ENCODE measurements at regions not wholly inside any gene's neighbourhood (a gene's known extent, or its start where the extent isn't known, plus 50 kb on each side); places are given as distances from the start of the nearest gene placed in this dataset.

- Histone ChIP-seq H3K9me3 (peaks cover 0 to 6% (median 0%) of the 10 kb centered on the region in 4 donors), H3K4me3 (no peak overlapping the region), H3K27ac (replicated peaks in 1 of 4) (no peak overlapping the region), H3K36me3 (no peaks in the 10 kb centered on the region), H3K4me1 (peaks cover 0 to 1% (median 0%) of the 10 kb centered on the region in 4 donors), H3K27me3 (no peaks in the 10 kb centered on the region)
- TF ChIP-seq CTCF (IDR thresholded peaks at IDR 0.05) (no peak), POLR2A (IDR thresholded peaks at IDR 0.05; ENCODE audit: low read depth) (no peak), POLR2AphosphoS5 (IDR thresholded peaks at IDR 0.05) (no peak), EP300 (IDR thresholded peaks at IDR 0.05) (no peak)
- no peak for DNase-seq (ENCODE audit: extremely low spot score)
- intact Hi-C loops (cut with DNase I) = no loop called here
These were observed 942.4 kb downstream of the XPNPEP1 start for GRCh38 chr10:108980869-108981268.

GRCh38 chr10:108975459-108976058, 947.8 kb downstream of the XPNPEP1 start:
- Histone ChIP-seq H3K4me3 (no peak overlapping the region), H3K9me3 (peaks cover 0 to 6% (median 0%) of the 10 kb centered on the region in 4 donors), H3K4me1 (peaks cover 0 to 6% (median 0%) of the 10 kb centered on the region in 4 donors), H3K27me3 (no peaks in the 10 kb centered on the region), H3K27ac (replicated peaks in 1 of 4) (no peak overlapping the region), H3K36me3 (no peaks in the 10 kb centered on the region)
- TF ChIP-seq POLR2AphosphoS5 (IDR thresholded peaks at IDR 0.05) (no peak), POLR2A (IDR thresholded peaks at IDR 0.05; ENCODE audit: low read depth) (no peak), EP300 (IDR thresholded peaks at IDR 0.05) (no peak), CTCF (IDR thresholded peaks at IDR 0.05) (no peak)
- WGBS = 46% methylated on average over 3 of the region's 3 CpGs
- intact Hi-C loops (cut with DNase I) = no loop called here
- no peak for DNase-seq (ENCODE audit: extremely low spot score)

- H3K4me3 ChIP-seq = no peak overlapping the region
- no peaks in the 10 kb centered on the region for H3K36me3 ChIP-seq
- intact Hi-C loops (cut with DNase I) = no loop called here
- TF ChIP-seq CTCF (IDR thresholded peaks at IDR 0.05) (no peak), POLR2AphosphoS5 (IDR thresholded peaks at IDR 0.05) (no peak), EP300 (IDR thresholded peaks at IDR 0.05) (no peak), POLR2A (IDR thresholded peaks at IDR 0.05; ENCODE audit: low read depth) (no peak)
- H3K4me1 ChIP-seq = no peaks in the 10 kb centered on the region
- H3K27me3 ChIP-seq = no peaks in the 10 kb centered on the region
- 72% methylated on average over 1 of the region's 1 CpG for WGBS
- H3K9me3 ChIP-seq = no peaks in the 10 kb centered on the region
- H3K27ac ChIP-seq (replicated peaks in 1 of 4) = no peak overlapping the region
- no peak for DNase-seq (ENCODE audit: extremely low spot score)
These were observed 953.3 kb downstream of the XPNPEP1 start for GRCh38 chr10:108970016-108970415.

GRCh38 chr10:108966411-108966810, 956.9 kb downstream of the XPNPEP1 start:
- Histone ChIP-seq H3K36me3 (no peaks in the 10 kb centered on the region), H3K9me3 (no peaks in the 10 kb centered on the region), H3K4me1 (no peaks in the 10 kb centered on the region), H3K4me3 (no peak overlapping the region), H3K27ac (replicated peaks in 1 of 4) (no peak overlapping the region), H3K27me3 (no peaks in the 10 kb centered on the region)
- no peak for DNase-seq (ENCODE audit: extremely low spot score)
- no peak for TF ChIP-seq EP300 (IDR thresholded peaks at IDR 0.05)
- TF ChIP-seq POLR2A (IDR thresholded peaks at IDR 0.05; ENCODE audit: low read depth) = no peak
- TF ChIP-seq POLR2AphosphoS5 (IDR thresholded peaks at IDR 0.05) = no peak
- TF ChIP-seq CTCF (IDR thresholded peaks at IDR 0.05) = no peak
- intact Hi-C loops (cut with DNase I) = no loop called here
- 92% methylated on average over 1 of the region's 1 CpG for WGBS

GRCh38 chr10:108966005-108966404, 957.3 kb downstream of the XPNPEP1 start:
- no peak overlapping the region for H3K27ac ChIP-seq (replicated peaks in 1 of 4)
- DNase-seq (ENCODE audit: extremely low spot score) = no peak
- no peaks in the 10 kb centered on the region for H3K4me1 ChIP-seq
- H3K27me3 ChIP-seq = no peaks in the 10 kb centered on the region
- H3K4me3 ChIP-seq = no peak overlapping the region
- H3K36me3 ChIP-seq = no peaks in the 10 kb centered on the region
- intact Hi-C loops (cut with DNase I) = no loop called here
- TF ChIP-seq CTCF (IDR thresholded peaks at IDR 0.05) = no peak
- no peak for TF ChIP-seq EP300 (IDR thresholded peaks at IDR 0.05)
- TF ChIP-seq POLR2A (IDR thresholded peaks at IDR 0.05; ENCODE audit: low read depth) = no peak
- no peak for TF ChIP-seq POLR2AphosphoS5 (IDR thresholded peaks at IDR 0.05)
- H3K9me3 ChIP-seq = no peaks in the 10 kb centered on the region
